HepG2 (cell line): ENCODE measurements at regions not wholly inside any gene's neighbourhood (a gene's known extent, or its start where the extent isn't known, plus 50 kb on each side); places are given as distances from the start of the nearest gene placed in this dataset.

Experiments
- ATAC-seq: fragments of 200-7000 bp; cut with Tn5 transposase; 3 replicates; pipeline ENCODE4 v1.9.1; 2020; ENCODE audit warnings: mild to moderate bottlenecking, moderate library complexity
- BruUV-seq: library from RNA; stranded (reverse); fragments of 400-500 nt; replicated peaks from 2 replicates; lab custom pipeline; 2021; lab: Mats Ljungman, UMichigan
- CTCF ChIA-PET: fragments of 300-600 bp; formaldehyde crosslinking; extraction: SDS; loops from one replicate; lab custom pipeline; 2021; ENCODE audit warnings: low total read pairs, inconsistent platforms, low intra/inter-chr PET ratio; lab: Yijun Ruan, JAX
- POLR2A ChIA-PET: fragments of 350-600 bp; sonication (Branson Sonifier 250); formaldehyde crosslinking; loops from one replicate; lab custom pipeline; 2020; ENCODE audit warnings: antibody characterized with exemption, inconsistent platforms; lab: Yijun Ruan, JAX
- DNase-seq: peaks from one replicate; pipeline ENCODE4 v3.0.0-alpha.2; 2015; ENCODE audit warnings: low spot score
- FAIRE-seq: peaks from 3 replicates; lab custom pipeline; 2011; peaks lifted over from hg19 to GRCh38; lab: Jason Lieb, UNC
- H2AFZ ChIP-seq: one replicate; pipeline ENCODE4 v1.6.1; 2011; ENCODE audit warnings: low read length, inconsistent platforms
- H3K27ac ChIP-seq: fragments of 300-600 bp; 3 replicates; pipeline ENCODE4 v1.8.0; 2011; ENCODE audit warnings: mixed run types, mild to moderate bottlenecking, mixed read lengths, low read length, inconsistent platforms; ENCODE audit not compliant: insufficient read depth; ENCODE audit errors: extremely low read length
- H3K27me3 ChIP-seq, 2 experiments: fragments of 200-600 bp in 1 of 2; 2 replicates in 1 of 2; 3 replicates in 1 of 2; pipeline versions ENCODE4 v1.6.0 to v1.8.0; 2011; ENCODE audit warnings: low read length in 2 of 2, mild to moderate bottlenecking in 2 of 2, moderate library complexity in 2 of 2, inconsistent platforms in 1 of 2; ENCODE audit not compliant: insufficient read depth in 2 of 2, control insufficient read depth in 1 of 2
- H3K36me3 ChIP-seq, 2 experiments: fragments of 200-600 bp in 1 of 2; replicated peaks in 1 of 2; 2 replicates in 1 of 2; 3 replicates in 1 of 2; pipeline versions ENCODE4 v1.5.1 to v1.8.0; 2011; ENCODE audit warnings: low read length in 2 of 2, inconsistent platforms in 1 of 2; ENCODE audit not compliant: insufficient read depth in 2 of 2, control insufficient read depth in 1 of 2
- H3K4me1 ChIP-seq: 2 replicates; pipeline ENCODE4 v1.5.1; 2012; ENCODE audit warnings: low read length, inconsistent platforms; ENCODE audit not compliant: insufficient read depth
- H3K4me2 ChIP-seq: 2 replicates; pipeline ENCODE4 v1.6.0; 2011; ENCODE audit warnings: low read depth, low read length, inconsistent platforms
- H3K4me3 ChIP-seq, 3 experiments: fragments of 200-600 bp in 1 of 3; sonication (generic), shearing (Covaris generic) in 1 of 3; replicated peaks in 1 of 3; 2 replicates each; pipeline ENCODE4 v1.5.1; 2011 to 2016; ENCODE audit warnings: low read length in 3 of 3, inconsistent platforms in 2 of 3, low read depth in 2 of 3, mild to moderate bottlenecking in 2 of 3, control low read depth in 1 of 3, mixed read lengths in 1 of 3; ENCODE audit not compliant: insufficient read depth in 1 of 3
- H3K79me2 ChIP-seq: one replicate; pipeline ENCODE4 v1.6.1; 2011; ENCODE audit warnings: low read length, inconsistent platforms; ENCODE audit not compliant: insufficient read depth
- H3K9ac ChIP-seq: 2 replicates; pipeline ENCODE4 v1.6.0; 2011; ENCODE audit warnings: mild to moderate bottlenecking, low read depth, low read length, inconsistent platforms; ENCODE audit not compliant: insufficient read depth
- H3K9me3 ChIP-seq: 2 replicates; pipeline ENCODE4 v1.5.1; 2012; ENCODE audit warnings: mild to moderate bottlenecking, low read length
- H4K20me1 ChIP-seq: 2 replicates; pipeline ENCODE4 v1.6.0; 2011; ENCODE audit warnings: inconsistent platforms, mild to moderate bottlenecking, low read length, moderate library complexity; ENCODE audit not compliant: insufficient read depth
- CREM ChIP-seq, 2 experiments: sonication (generic) in 1 of 2; formaldehyde crosslinking in 1 of 2; IDR thresholded peaks; 2 replicates each; pipeline versions ENCODE4 v1.4.0 to v1.6.1; 2016 to 2020; ENCODE audit warnings: antibody characterized with exemption in 1 of 2, mild to moderate bottlenecking in 1 of 2, missing genetic modification reagents in 1 of 2
- RXRB ChIP-seq: IDR thresholded peaks from 2 replicates; pipeline ENCODE4 v1.6.1; 2016; ENCODE audit warnings: borderline replicate concordance, missing genetic modification reagents, missing compliant biosample characterization
- SP140L ChIP-seq: sonication (generic); formaldehyde crosslinking; IDR thresholded peaks from 2 replicates; pipeline ENCODE4 v1.4.0; 2020; ENCODE audit warnings: missing genetic modification reagents, borderline replicate concordance
- ZFP62 ChIP-seq: sonication (generic); formaldehyde crosslinking; IDR thresholded peaks from 2 replicates; pipeline ENCODE4 v1.4.0; 2020; ENCODE audit warnings: missing genetic modification reagents
- ZNF251 ChIP-seq: sonication (generic); formaldehyde crosslinking; IDR thresholded peaks from 2 replicates; pipeline ENCODE4 v1.9.0; 2021; ENCODE audit warnings: mild to moderate bottlenecking, missing genetic modification reagents
- ZNF333 ChIP-seq: sonication (generic); formaldehyde crosslinking; IDR thresholded peaks from 2 replicates; pipeline ENCODE4 v1.4.0; 2020; ENCODE audit warnings: mild to moderate bottlenecking, missing genetic modification reagents, borderline replicate concordance
- WGBS: methylation state at CpG from one replicate; pipeline ENCODE4 v1.1.6; 2017; ENCODE audit warnings: low lambda C conversion rate; 5-methylcytosine and 5-hydroxymethylcytosine counted together
- in situ Hi-C: cut with HindIII; loops from 2 replicates; pipeline ENCODE4 v1.10.0; 2017; ENCODE audit warnings: low pct_unique_long_range_greater_than_20kb; ENCODE audit not compliant: extremely low pct_ligation_motif_present
- intact Hi-C: fragments of 100-400 bp; cut with micrococcal nuclease; formaldehyde crosslinking; loops from one replicate; pipeline ENCODE4 v1.10.0; 2022; ENCODE audit not compliant: unreplicated experiment
- TF ChIP-seq, protein P1 (sequence below): sonication (generic); formaldehyde crosslinking; IDR thresholded peaks from 2 replicates; pipeline ENCODE4 v1.5.1; 2020; ENCODE audit warnings: mild to moderate bottlenecking, missing genetic modification reagents, moderate library complexity
- TF ChIP-seq, protein P2 (sequence below): sonication (generic); formaldehyde crosslinking; conservative IDR thresholded peaks from 2 replicates; pipeline ENCODE4 v1.4.0; 2020; ENCODE audit warnings: missing genetic modification reagents

DNA sequence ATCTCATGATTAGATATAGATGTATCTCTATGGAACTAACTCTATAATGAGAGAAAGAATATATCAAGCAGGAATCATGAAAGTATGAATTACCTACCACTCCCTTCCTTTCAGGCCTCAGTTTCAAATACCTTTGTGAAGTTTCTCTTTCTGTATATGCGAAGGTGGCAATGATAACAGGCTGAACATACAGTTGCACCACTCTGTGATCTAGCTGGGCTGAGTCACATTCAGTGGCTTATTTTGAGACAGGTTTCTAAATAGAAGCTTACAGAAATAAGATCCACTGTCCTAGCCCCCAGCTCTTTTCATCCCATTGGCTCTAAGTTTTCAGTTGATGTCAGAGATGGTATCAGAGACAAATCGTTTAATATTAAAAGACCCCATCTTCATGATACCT lies 662.0 kb downstream of the SLITRK1 start:
- Histone ChIP-seq H3K4me3 (no peak overlapping the region), H3K36me3 (no peaks in the 10 kb centered on the region), H3K4me1 (no peaks in the 10 kb centered on the region), H3K9me3 (peaks cover 53% of the 10 kb centered on the region), H3K79me2 (no peaks in the 10 kb centered on the region), H3K9ac (no peak overlapping the region)
- no peak for ATAC-seq
- TF ChIP-seq ZNF333 (CRISPR knock-in tag): no peak
- TF ChIP-seq, protein P1, sequence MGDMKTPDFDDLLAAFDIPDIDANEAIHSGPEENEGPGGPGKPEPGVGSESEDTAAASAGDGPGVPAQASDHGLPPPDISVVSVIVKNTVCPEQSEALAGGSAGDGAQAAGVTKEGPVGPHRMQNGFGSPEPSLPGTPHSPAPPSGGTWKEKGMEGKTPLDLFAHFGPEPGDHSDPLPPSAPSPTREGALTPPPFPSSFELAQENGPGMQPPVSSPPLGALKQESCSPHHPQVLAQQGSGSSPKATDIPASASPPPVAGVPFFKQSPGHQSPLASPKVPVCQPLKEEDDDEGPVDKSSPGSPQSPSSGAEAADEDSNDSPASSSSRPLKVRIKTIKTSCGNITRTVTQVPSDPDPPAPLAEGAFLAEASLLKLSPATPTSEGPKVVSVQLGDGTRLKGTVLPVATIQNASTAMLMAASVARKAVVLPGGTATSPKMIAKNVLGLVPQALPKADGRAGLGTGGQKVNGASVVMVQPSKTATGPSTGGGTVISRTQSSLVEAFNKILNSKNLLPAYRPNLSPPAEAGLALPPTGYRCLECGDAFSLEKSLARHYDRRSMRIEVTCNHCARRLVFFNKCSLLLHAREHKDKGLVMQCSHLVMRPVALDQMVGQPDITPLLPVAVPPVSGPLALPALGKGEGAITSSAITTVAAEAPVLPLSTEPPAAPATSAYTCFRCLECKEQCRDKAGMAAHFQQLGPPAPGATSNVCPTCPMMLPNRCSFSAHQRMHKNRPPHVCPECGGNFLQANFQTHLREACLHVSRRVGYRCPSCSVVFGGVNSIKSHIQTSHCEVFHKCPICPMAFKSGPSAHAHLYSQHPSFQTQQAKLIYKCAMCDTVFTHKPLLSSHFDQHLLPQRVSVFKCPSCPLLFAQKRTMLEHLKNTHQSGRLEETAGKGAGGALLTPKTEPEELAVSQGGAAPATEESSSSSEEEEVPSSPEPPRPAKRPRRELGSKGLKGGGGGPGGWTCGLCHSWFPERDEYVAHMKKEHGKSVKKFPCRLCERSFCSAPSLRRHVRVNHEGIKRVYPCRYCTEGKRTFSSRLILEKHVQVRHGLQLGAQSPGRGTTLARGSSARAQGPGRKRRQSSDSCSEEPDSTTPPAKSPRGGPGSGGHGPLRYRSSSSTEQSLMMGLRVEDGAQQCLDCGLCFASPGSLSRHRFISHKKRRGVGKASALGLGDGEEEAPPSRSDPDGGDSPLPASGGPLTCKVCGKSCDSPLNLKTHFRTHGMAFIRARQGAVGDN (CRISPR knock-in tag): no peak
- TF ChIP-seq RXRB (CRISPR knock-in tag): no peak
- no peak for TF ChIP-seq CREM (IDR thresholded peaks at IDR 0.05)
- TF ChIP-seq CREM (CRISPR knock-in tag; IDR thresholded peaks at IDR 0.05): no peak
- no peak for TF ChIP-seq SP140L (CRISPR knock-in tag)
- TF ChIP-seq, protein P2, sequence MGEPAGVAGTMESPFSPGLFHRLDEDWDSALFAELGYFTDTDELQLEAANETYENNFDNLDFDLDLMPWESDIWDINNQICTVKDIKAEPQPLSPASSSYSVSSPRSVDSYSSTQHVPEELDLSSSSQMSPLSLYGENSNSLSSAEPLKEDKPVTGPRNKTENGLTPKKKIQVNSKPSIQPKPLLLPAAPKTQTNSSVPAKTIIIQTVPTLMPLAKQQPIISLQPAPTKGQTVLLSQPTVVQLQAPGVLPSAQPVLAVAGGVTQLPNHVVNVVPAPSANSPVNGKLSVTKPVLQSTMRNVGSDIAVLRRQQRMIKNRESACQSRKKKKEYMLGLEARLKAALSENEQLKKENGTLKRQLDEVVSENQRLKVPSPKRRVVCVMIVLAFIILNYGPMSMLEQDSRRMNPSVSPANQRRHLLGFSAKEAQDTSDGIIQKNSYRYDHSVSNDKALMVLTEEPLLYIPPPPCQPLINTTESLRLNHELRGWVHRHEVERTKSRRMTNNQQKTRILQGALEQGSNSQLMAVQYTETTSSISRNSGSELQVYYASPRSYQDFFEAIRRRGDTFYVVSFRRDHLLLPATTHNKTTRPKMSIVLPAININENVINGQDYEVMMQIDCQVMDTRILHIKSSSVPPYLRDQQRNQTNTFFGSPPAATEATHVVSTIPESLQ (CRISPR knock-in tag): no peak
- no peak for TF ChIP-seq ZNF251 (CRISPR knock-in tag)
- no peak for TF ChIP-seq ZFP62 (CRISPR knock-in tag)
- TF ChIP-seq, all 625 proteins: peak for 0
- WGBS: 0% methylated on average over 2 of the region's 2 CpGs
- ChIA-PET CTCF (no interaction called here), POLR2A (no interaction called here)
- FAIRE-seq: no peak
- DNase-seq: no peak
- Histone ChIP-seq H3K4me2 (no peak overlapping the region), H2AFZ (no peak overlapping the region), H3K27ac (no peak overlapping the region), H4K20me1 (no peaks in the 10 kb centered on the region), H3K27me3 (no peaks in the 10 kb centered on the region)
- BruUV-seq: no TSS peak
- intact Hi-C loops: no loop called here
- in situ Hi-C loops: no loop called here
